ENCODE measurements at regions not wholly inside any gene's neighbourhood (a gene's known extent, or its start where the extent isn't known, plus 50 kb on each side); places are given as distances from the start of the nearest gene placed in this dataset.

- Histone ChIP-seq H3K27ac (ENCODE audit: insufficient read depth, low read length) (no peak overlapping the region), H3K36me3 (ENCODE audit: control insufficient read depth, insufficient read depth, low read length) (no peaks in the 10 kb centered on the region), H4K20me1 (ENCODE audit: control insufficient read depth, extremely low read depth, insufficient read depth, low read length) (no peaks in the 10 kb centered on the region), H3K4me3 (replicated peaks in 1 of 4; ENCODE audit: control extremely low read depth in 1 of 4, insufficient read depth in 1 of 4, low read depth in 3 of 4, low read length in 4 of 4) (no peak overlapping the region), H3K4me1 (ENCODE audit: control insufficient read depth, extremely low read depth, insufficient read depth, low read length) (no peaks in the 10 kb centered on the region), H3K79me2 (ENCODE audit: control insufficient read depth, insufficient read depth, low read length) (no peaks in the 10 kb centered on the region), H3K27me3 (ENCODE audit: control insufficient read depth, insufficient read depth, low read length) (no peaks in the 10 kb centered on the region), H3K9ac (ENCODE audit: insufficient read depth, low read length) (no peak overlapping the region), H3K4me2 (ENCODE audit: extremely low read depth, insufficient read depth, low read length) (no peak overlapping the region), H3K9me3 (ENCODE audit: control insufficient read depth, insufficient read depth, low read depth, low read length) (no peaks in the 10 kb centered on the region), H2AFZ (ENCODE audit: low read length) (no peak overlapping the region)
- TF ChIP-seq, protein P1, sequence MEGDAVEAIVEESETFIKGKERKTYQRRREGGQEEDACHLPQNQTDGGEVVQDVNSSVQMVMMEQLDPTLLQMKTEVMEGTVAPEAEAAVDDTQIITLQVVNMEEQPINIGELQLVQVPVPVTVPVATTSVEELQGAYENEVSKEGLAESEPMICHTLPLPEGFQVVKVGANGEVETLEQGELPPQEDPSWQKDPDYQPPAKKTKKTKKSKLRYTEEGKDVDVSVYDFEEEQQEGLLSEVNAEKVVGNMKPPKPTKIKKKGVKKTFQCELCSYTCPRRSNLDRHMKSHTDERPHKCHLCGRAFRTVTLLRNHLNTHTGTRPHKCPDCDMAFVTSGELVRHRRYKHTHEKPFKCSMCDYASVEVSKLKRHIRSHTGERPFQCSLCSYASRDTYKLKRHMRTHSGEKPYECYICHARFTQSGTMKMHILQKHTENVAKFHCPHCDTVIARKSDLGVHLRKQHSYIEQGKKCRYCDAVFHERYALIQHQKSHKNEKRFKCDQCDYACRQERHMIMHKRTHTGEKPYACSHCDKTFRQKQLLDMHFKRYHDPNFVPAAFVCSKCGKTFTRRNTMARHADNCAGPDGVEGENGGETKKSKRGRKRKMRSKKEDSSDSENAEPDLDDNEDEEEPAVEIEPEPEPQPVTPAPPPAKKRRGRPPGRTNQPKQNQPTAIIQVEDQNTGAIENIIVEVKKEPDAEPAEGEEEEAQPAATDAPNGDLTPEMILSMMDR (conservative IDR thresholded peaks at IDR 0.05 in 1 of 2, IDR thresholded peaks at IDR 0.05 in 1 of 2; ENCODE audit: low read depth in 1 of 2, low read length in 2 of 2), result no peak
- no peak for TF ChIP-seq EZH2 (IDR thresholded peaks at IDR 0.05; ENCODE audit: low read length, missing control alignments)
- DNase-seq (ENCODE audit: low read depth in 2 of 2), result no peak
These were observed 389.9 kb downstream of the MTRR start for GRCh38 chr5:8258801-8259200.

DNA sequence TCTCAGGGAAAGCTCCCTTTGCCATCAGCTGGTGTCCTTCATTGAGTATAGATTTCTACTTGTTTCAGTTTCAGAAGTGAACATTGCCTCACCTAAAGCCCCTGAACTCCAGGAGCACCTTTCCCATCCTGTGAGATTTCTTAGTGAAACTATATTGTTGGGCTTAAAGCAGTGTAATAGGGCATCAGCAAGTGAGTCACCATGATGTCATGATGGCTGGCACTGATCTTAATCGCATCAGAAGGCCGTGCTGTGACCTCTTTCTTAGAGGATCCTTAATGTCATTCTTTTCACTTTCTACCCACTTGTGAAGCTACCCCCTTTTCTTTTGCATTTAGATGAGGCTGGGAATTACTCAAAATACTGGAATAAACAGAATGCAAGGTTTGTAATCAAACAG, 401.3 kb downstream of the MTRR start:
- no peaks in the 10 kb centered on the region for H3K4me1 ChIP-seq (ENCODE audit: control insufficient read depth, extremely low read depth, insufficient read depth, low read length)

DNA sequence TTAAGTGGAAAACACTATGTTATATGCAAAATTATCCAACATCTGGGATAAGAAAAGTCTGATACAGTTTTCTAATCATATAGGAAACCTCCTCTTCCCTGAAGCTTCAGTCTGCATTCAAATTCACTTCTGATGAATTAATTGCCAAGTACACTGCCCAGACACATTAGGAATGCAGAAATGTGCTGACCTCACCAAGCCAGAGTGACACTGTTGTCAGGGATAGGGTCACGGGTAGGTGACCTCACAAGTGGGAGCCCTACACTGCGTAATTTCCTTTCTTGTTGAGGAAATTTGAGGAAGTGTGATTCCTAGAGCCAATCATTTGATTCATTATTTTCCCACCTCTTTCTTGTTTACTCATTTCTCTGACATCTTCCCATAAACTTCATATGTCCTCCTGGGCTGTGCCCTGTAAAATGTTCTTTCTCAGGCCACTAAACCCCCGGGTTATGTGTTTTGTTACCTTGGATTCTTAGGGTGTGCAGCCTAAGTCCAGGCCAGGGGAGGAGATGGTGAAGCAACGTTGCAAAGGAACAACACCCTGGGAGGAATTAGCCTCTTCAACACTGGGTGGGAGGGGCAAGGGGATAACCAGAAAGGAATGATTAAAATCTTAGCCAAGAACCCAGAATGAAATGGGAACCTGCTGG, 411.9 kb downstream of the MTRR start:
- DNase-seq (ENCODE audit: low read depth in 2 of 2), result no peak
- Histone ChIP-seq H3K9ac (ENCODE audit: insufficient read depth, low read length) (no peak overlapping the region), H3K9me3 (ENCODE audit: control insufficient read depth, insufficient read depth, low read depth, low read length) (no peaks in the 10 kb centered on the region), H3K27ac (ENCODE audit: insufficient read depth, low read length) (no peak overlapping the region), H3K27me3 (ENCODE audit: control insufficient read depth, insufficient read depth, low read length) (no peaks in the 10 kb centered on the region), H3K4me2 (ENCODE audit: extremely low read depth, insufficient read depth, low read length) (no peak overlapping the region), H3K79me2 (ENCODE audit: control insufficient read depth, insufficient read depth, low read length) (no peaks in the 10 kb centered on the region), H3K36me3 (ENCODE audit: control insufficient read depth, insufficient read depth, low read length) (no peaks in the 10 kb centered on the region), H4K20me1 (ENCODE audit: control insufficient read depth, extremely low read depth, insufficient read depth, low read length) (no peaks in the 10 kb centered on the region), H3K4me1 (ENCODE audit: control insufficient read depth, extremely low read depth, insufficient read depth, low read length) (no peaks in the 10 kb centered on the region), H3K4me3 (replicated peaks in 1 of 4; ENCODE audit: control extremely low read depth in 1 of 4, insufficient read depth in 1 of 4, low read depth in 3 of 4, low read length in 4 of 4) (no peak overlapping the region), H2AFZ (ENCODE audit: low read length) (no peak overlapping the region)
- TF ChIP-seq, protein P1 (conservative IDR thresholded peaks at IDR 0.05 in 1 of 2, IDR thresholded peaks at IDR 0.05 in 1 of 2; ENCODE audit: low read depth in 1 of 2, low read length in 2 of 2), result no peak
- no peak for TF ChIP-seq EZH2 (IDR thresholded peaks at IDR 0.05; ENCODE audit: low read length, missing control alignments)

More for the DNA sequence above, 401.3 kb downstream of the MTRR start:
- no peaks in the 10 kb centered on the region for H3K79me2 ChIP-seq (ENCODE audit: control insufficient read depth, insufficient read depth, low read length)
- H3K9ac ChIP-seq (ENCODE audit: insufficient read depth, low read length), result no peak overlapping the region
- H3K9me3 ChIP-seq (ENCODE audit: control insufficient read depth, insufficient read depth, low read depth, low read length), result no peaks in the 10 kb centered on the region
- no peaks in the 10 kb centered on the region for H3K27me3 ChIP-seq (ENCODE audit: control insufficient read depth, insufficient read depth, low read length)
- no peak for TF ChIP-seq EZH2 (IDR thresholded peaks at IDR 0.05; ENCODE audit: low read length, missing control alignments)
- TF ChIP-seq, protein P1 (conservative IDR thresholded peaks at IDR 0.05 in 1 of 2, IDR thresholded peaks at IDR 0.05 in 1 of 2; ENCODE audit: low read depth in 1 of 2, low read length in 2 of 2), result no peak
- H2AFZ ChIP-seq (ENCODE audit: low read length), result no peak overlapping the region
- no peak overlapping the region for H3K4me3 ChIP-seq (replicated peaks in 1 of 4; ENCODE audit: control extremely low read depth in 1 of 4, insufficient read depth in 1 of 4, low read depth in 3 of 4, low read length in 4 of 4)
- H3K27ac ChIP-seq (ENCODE audit: insufficient read depth, low read length), result no peak overlapping the region
- H4K20me1 ChIP-seq (ENCODE audit: control insufficient read depth, extremely low read depth, insufficient read depth, low read length), result no peaks in the 10 kb centered on the region
- no peaks in the 10 kb centered on the region for H3K36me3 ChIP-seq (ENCODE audit: control insufficient read depth, insufficient read depth, low read length)
- no peak for DNase-seq (ENCODE audit: low read depth in 2 of 2)
- H3K4me2 ChIP-seq (ENCODE audit: extremely low read depth, insufficient read depth, low read length), result no peak overlapping the region

Data from fibroblast of lung (primary cell).